HFFc6 (cell line): ENCODE measurements at regions not wholly inside any gene's neighbourhood (a gene's known extent, or its start where the extent isn't known, plus 50 kb on each side); places are given as distances from the start of the nearest gene placed in this dataset.

Source experiments
- DNase-seq: peaks from one replicate; pipeline ENCODE4 v3.0.0-alpha.2; 2018
- H3K27ac Mint-ChIP-seq: 2 replicates; pipeline ENCODE4 v1.8.0; 2020; ENCODE audit warnings: mild to moderate bottlenecking, mixed read lengths
- H3K27me3 Mint-ChIP-seq: 2 replicates; pipeline ENCODE4 v1.8.0; 2021; ENCODE audit warnings: mild to moderate bottlenecking, moderate library complexity, mixed read lengths; ENCODE audit not compliant: insufficient read depth
- H3K36me3 Mint-ChIP-seq: 2 replicates; pipeline ENCODE4 v1.8.0; 2021; ENCODE audit warnings: low read depth, mixed read lengths
- H3K4me1 Mint-ChIP-seq: 2 replicates; pipeline ENCODE4 v1.8.0; 2020; ENCODE audit warnings: low read depth, mixed read lengths
- H3K4me3 Mint-ChIP-seq: 2 replicates; pipeline ENCODE4 v1.8.0; 2020; ENCODE audit warnings: mild to moderate bottlenecking, moderate library complexity, mixed read lengths
- H3K9me3 Mint-ChIP-seq: 2 replicates; pipeline ENCODE4 v1.8.0; 2020; ENCODE audit warnings: mild to moderate bottlenecking, mixed read lengths
- CTCF ChIP-seq: fragments of 200-600 bp; sonication (generic); IDR thresholded peaks from 2 replicates; pipeline ENCODE4 v1.5.0; 2021; ENCODE audit warnings: antibody characterized with exemption, mild to moderate bottlenecking

- Mint-ChIP-seq H3K27ac (no peak overlapping the region), H3K4me3 (no peak overlapping the region), H3K36me3 (no peaks in the 10 kb centered on the region), H3K27me3 (no peaks in the 10 kb centered on the region), H3K4me1 (no peaks in the 10 kb centered on the region), H3K9me3 (peaks cover 6% of the 10 kb centered on the region; the same call in 1 of the 2 replicates)
- no peak for DNase-seq
- TF ChIP-seq CTCF = no peak
Measured at GRCh38 chr13:81207231-81207630, 866.3 kb upstream of the SPRY2 start.

GRCh38 chr13:81203783-81204182 lies 862.9 kb upstream of the SPRY2 start:
- Mint-ChIP-seq H3K4me3 (no peak overlapping the region), H3K27me3 (no peaks in the 10 kb centered on the region), H3K36me3 (no peaks in the 10 kb centered on the region)

GRCh38 chr13:81199956-81200355 lies 859.0 kb upstream of the SPRY2 start:
- no peak overlapping the region for H3K4me3 Mint-ChIP-seq
- DNase-seq = no peak
- H3K9me3 Mint-ChIP-seq = peaks cover 19% of the 10 kb centered on the region
- H3K36me3 Mint-ChIP-seq = no peaks in the 10 kb centered on the region
- no peak for TF ChIP-seq CTCF
- no peaks in the 10 kb centered on the region for H3K27me3 Mint-ChIP-seq
- no peak overlapping the region for H3K27ac Mint-ChIP-seq
- H3K4me1 Mint-ChIP-seq = no peaks in the 10 kb centered on the region

More at GRCh38 chr13:81203783-81204182, 862.9 kb upstream of the SPRY2 start:
- Mint-ChIP-seq H3K27ac (no peak overlapping the region), H3K9me3 (peaks cover 6% of the 10 kb centered on the region; the same call in 1 of the 2 replicates), H3K4me1 (no peaks in the 10 kb centered on the region)
- DNase-seq = no peak
- TF ChIP-seq CTCF = no peak

- Mint-ChIP-seq H3K36me3 (no peaks in the 10 kb centered on the region; the same call in 1 of the 2 replicates), H3K27ac (no peak overlapping the region), H3K4me1 (no peaks in the 10 kb centered on the region), H3K4me3 (no peak overlapping the region), H3K27me3 (no peaks in the 10 kb centered on the region), H3K9me3 (peaks cover 32% of the 10 kb centered on the region)
- TF ChIP-seq CTCF = no peak
- DNase-seq = no peak
Measured at GRCh38 chr13:81197966-81198365, 857.0 kb upstream of the SPRY2 start.

GRCh38 chr13:81197483-81197882 lies 856.6 kb upstream of the SPRY2 start:
- no peak for TF ChIP-seq CTCF
- no peaks in the 10 kb centered on the region for H3K27me3 Mint-ChIP-seq
- H3K27ac Mint-ChIP-seq = no peak overlapping the region

GRCh38 chr13:81194362-81194761 lies 853.4 kb upstream of the SPRY2 start:
- Mint-ChIP-seq H3K9me3 (peaks cover 31% of the 10 kb centered on the region), H3K4me3 (no peak overlapping the region), H3K27ac (no peak overlapping the region), H3K27me3 (no peaks in the 10 kb centered on the region), H3K36me3 (no peaks in the 10 kb centered on the region; the same call in 1 of the 2 replicates), H3K4me1 (no peaks in the 10 kb centered on the region)
- no peak for DNase-seq
- no peak for TF ChIP-seq CTCF

More at GRCh38 chr13:81197483-81197882, 856.6 kb upstream of the SPRY2 start:
- Mint-ChIP-seq H3K9me3 (peaks cover 32% of the 10 kb centered on the region), H3K4me3 (no peak overlapping the region), H3K4me1 (no peaks in the 10 kb centered on the region), H3K36me3 (no peaks in the 10 kb centered on the region; the same call in 1 of the 2 replicates)
- no peak for DNase-seq
